OCI-LY7 (cell line): ENCODE measurements at regions not wholly inside any gene's neighbourhood (a gene's known extent, or its start where the extent isn't known, plus 50 kb on each side); places are given as distances from the start of the nearest gene placed in this dataset.
A peak's percentile ranks its signal among the peaks of the same experiment; 100 is the strongest.

Experiments
- BruUV-seq: library from RNA; stranded (reverse); fragments of 400-500 nt; replicated peaks from 2 replicates; lab custom pipeline; 2021; lab: Mats Ljungman, UMichigan
- CTCF ChIA-PET: fragments of 300-600 bp; sonication (Branson Sonifier 250); formaldehyde crosslinking; loops from one replicate; lab custom pipeline; 2022; ENCODE audit warnings: antibody characterized with exemption; ENCODE audit not compliant: unreplicated experiment; lab: Charles Lee
- POLR2A ChIA-PET: fragments of 300-600 bp; sonication (Branson Sonifier 250); formaldehyde crosslinking; loops from one replicate; lab custom pipeline; 2022; ENCODE audit warnings: antibody characterized with exemption; lab: Charles Lee
- DNase-seq: peaks from one replicate; pipeline ENCODE4 v3.0.0-alpha.2; 2015; ENCODE audit warnings: low spot score
- H2AFZ ChIP-seq: fragments of 200-600 bp; sonication (generic), shearing (Covaris generic); 2 replicates; pipeline ENCODE4 v1.6.1; 2014; ENCODE audit warnings: mild to moderate bottlenecking, antibody characterized with exemption, low read length, moderate library complexity
- H3K27ac ChIP-seq: fragments of 200-600 bp; sonication (generic); 2 replicates; pipeline ENCODE4 v1.5.1; 2014; ENCODE audit warnings: mixed run types, low read depth, mild to moderate bottlenecking, moderate library complexity, low read length, inconsistent platforms; ENCODE audit not compliant: poor library complexity, severe bottlenecking
- H3K36me3 ChIP-seq: fragments of 200-600 bp; sonication (generic); 2 replicates; pipeline ENCODE4 v1.6.1; 2014; ENCODE audit warnings: mild to moderate bottlenecking, antibody characterized with exemption, low read length, moderate library complexity, mixed read lengths; ENCODE audit not compliant: insufficient read depth
- H3K4me1 ChIP-seq: fragments of 200-600 bp; sonication (generic); 2 replicates; pipeline ENCODE4 v1.5.1; 2014; ENCODE audit warnings: mild to moderate bottlenecking, low read length; ENCODE audit not compliant: insufficient read depth, poor library complexity, severe bottlenecking
- H3K4me2 ChIP-seq: fragments of 200-600 bp; sonication (generic); 2 replicates; pipeline ENCODE4 v1.6.1; 2014; ENCODE audit warnings: mild to moderate bottlenecking, low read length
- H3K4me3 ChIP-seq: fragments of 200-600 bp; sonication (generic); 2 replicates; pipeline ENCODE4 v1.5.1; 2014; ENCODE audit warnings: mild to moderate bottlenecking, low read depth, low read length; ENCODE audit not compliant: poor library complexity, severe bottlenecking
- H3K79me2 ChIP-seq: fragments of 200-600 bp; sonication (generic); 2 replicates; pipeline ENCODE4 v1.6.1; 2016; ENCODE audit warnings: low read depth, mild to moderate bottlenecking, low read length, moderate library complexity, mixed read lengths; ENCODE audit not compliant: insufficient read depth
- H3K9me2 ChIP-seq: fragments of 200-600 bp; sonication (generic); 2 replicates; pipeline ENCODE4 v1.6.1; 2016; ENCODE audit warnings: mild to moderate bottlenecking, low read length, mixed read lengths; ENCODE audit not compliant: insufficient read depth
- H3K9me3 ChIP-seq: fragments of 200-600 bp; sonication (generic); 2 replicates; pipeline ENCODE4 v1.6.1; 2014; ENCODE audit warnings: mild to moderate bottlenecking, mixed run types, low read length, mixed read lengths
- H4K20me1 ChIP-seq: fragments of 200-600 bp; sonication (generic); 2 replicates; pipeline ENCODE4 v1.6.1; 2014; ENCODE audit warnings: mild to moderate bottlenecking, antibody characterized with exemption, low read length, moderate library complexity, mixed read lengths; ENCODE audit not compliant: insufficient read depth
- EZH2phosphoT487 ChIP-seq: fragments of 200-600 bp; sonication (generic); IDR thresholded peaks from 2 replicates; pipeline ENCODE4 v1.6.1; 2018; ENCODE audit warnings: low read depth, borderline replicate concordance, mild to moderate bottlenecking, mixed run types, antibody characterized with exemption, low read length, moderate library complexity, mixed read lengths
- intact Hi-C: fragments of 100-400 bp; cut with micrococcal nuclease; formaldehyde crosslinking; loops from one replicate; pipeline ENCODE4 v1.10.0; 2022; ENCODE audit not compliant: unreplicated experiment
- TF ChIP-seq, protein P1 (sequence below): fragments of 200-600 bp; sonication (generic); conservative IDR thresholded peaks from 2 replicates; pipeline ENCODE4 v1.5.1; 2014; ENCODE audit warnings: mild to moderate bottlenecking, antibody characterized with exemption, low read length, moderate library complexity, mixed read lengths

DNA sequence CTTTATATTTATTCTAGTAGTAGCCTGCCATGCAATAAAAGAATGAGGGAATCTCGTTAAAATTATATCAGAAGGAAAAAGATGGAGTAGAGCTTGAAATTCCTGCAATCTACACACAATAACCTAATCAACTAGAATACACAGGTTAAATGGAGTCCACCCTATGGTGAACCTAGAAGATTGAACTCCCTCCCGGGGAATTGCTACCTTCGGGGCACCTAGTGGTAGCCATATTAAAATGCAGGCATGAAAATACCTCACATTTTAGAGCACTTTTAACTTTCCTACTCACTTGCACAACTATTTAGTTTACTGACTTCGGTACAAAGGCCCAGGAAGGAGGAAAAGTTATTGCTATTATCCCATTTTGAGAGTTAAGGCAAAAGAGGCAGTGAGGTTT, 174.5 kb downstream of the SS18 start:
- intact Hi-C loops, result loop anchor here (10.0 kb wide), 1 partner anchor 729 kb away; no protein-coding TSS in a partner anchor
- H3K36me3 ChIP-seq, result no peaks in the 10 kb centered on the region
- no peaks in the 10 kb centered on the region for H3K79me2 ChIP-seq
- BruUV-seq, result no TSS peak
- H3K4me1 ChIP-seq, result no peaks in the 10 kb centered on the region
- no peaks in the 10 kb centered on the region for H3K9me2 ChIP-seq
- no peak overlapping the region for H3K27ac ChIP-seq
- no peak overlapping the region for H3K4me2 ChIP-seq
- H3K9me3 ChIP-seq, result no peaks in the 10 kb centered on the region
- H4K20me1 ChIP-seq, result no peaks in the 10 kb centered on the region
- POLR2A ChIA-PET, result no interaction called here
- peak; percentile 19 for DNase-seq
- CTCF ChIA-PET, result no interaction called here
- H3K4me3 ChIP-seq, result no peak overlapping the region
- no peak overlapping the region for H2AFZ ChIP-seq
- TF ChIP-seq, protein P1, sequence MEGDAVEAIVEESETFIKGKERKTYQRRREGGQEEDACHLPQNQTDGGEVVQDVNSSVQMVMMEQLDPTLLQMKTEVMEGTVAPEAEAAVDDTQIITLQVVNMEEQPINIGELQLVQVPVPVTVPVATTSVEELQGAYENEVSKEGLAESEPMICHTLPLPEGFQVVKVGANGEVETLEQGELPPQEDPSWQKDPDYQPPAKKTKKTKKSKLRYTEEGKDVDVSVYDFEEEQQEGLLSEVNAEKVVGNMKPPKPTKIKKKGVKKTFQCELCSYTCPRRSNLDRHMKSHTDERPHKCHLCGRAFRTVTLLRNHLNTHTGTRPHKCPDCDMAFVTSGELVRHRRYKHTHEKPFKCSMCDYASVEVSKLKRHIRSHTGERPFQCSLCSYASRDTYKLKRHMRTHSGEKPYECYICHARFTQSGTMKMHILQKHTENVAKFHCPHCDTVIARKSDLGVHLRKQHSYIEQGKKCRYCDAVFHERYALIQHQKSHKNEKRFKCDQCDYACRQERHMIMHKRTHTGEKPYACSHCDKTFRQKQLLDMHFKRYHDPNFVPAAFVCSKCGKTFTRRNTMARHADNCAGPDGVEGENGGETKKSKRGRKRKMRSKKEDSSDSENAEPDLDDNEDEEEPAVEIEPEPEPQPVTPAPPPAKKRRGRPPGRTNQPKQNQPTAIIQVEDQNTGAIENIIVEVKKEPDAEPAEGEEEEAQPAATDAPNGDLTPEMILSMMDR, result peak; percentile 71
- TF ChIP-seq EZH2phosphoT487, result no peak

DNA sequence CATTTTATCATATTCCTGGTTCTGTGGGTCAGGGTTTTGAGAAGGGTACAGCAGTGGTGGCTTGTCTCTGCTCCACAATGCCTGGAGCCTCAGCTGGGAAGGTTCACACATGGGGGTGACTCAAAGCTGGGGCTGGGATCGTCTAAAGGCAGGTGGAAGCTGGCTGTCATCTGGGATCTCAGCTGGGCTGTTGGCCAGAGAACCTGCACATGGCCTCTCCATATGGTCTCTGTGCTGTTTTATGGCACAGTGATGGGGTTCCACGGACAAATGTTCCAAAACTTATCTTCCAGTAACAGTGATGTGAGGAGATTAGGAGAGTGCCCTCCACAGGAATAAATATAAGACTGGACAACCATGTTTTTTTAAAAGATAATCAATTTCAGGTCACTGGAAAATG, 191.4 kb downstream of the SS18 start:
- no peak overlapping the region for H3K27ac ChIP-seq
- no peaks in the 10 kb centered on the region for H3K9me3 ChIP-seq
- no peak overlapping the region for H3K4me3 ChIP-seq
- H3K79me2 ChIP-seq, result no peaks in the 10 kb centered on the region
- ChIA-PET CTCF (no interaction called here), POLR2A (interaction anchor here (0.6 to 1.0 kb wide), 2 partner anchors 12 to 811 kb away, joined by 3 to 4 read pairs; no protein-coding TSS in a partner anchor)
- intact Hi-C loops, result loop anchor here (10.0 kb wide), 2 partner anchors 224 to 1024 kb away; no protein-coding TSS in a partner anchor
- no peaks in the 10 kb centered on the region for H3K9me2 ChIP-seq
- TF ChIP-seq EZH2phosphoT487, result no peak
- TF ChIP-seq, protein P1, result no peak
- H3K4me1 ChIP-seq, result no peaks in the 10 kb centered on the region
- DNase-seq, result no peak
- no peaks in the 10 kb centered on the region for H3K36me3 ChIP-seq
- no peak overlapping the region for H3K4me2 ChIP-seq
- no TSS peak for BruUV-seq
- H2AFZ ChIP-seq, result no peak overlapping the region
- no peaks in the 10 kb centered on the region for H4K20me1 ChIP-seq

DNA sequence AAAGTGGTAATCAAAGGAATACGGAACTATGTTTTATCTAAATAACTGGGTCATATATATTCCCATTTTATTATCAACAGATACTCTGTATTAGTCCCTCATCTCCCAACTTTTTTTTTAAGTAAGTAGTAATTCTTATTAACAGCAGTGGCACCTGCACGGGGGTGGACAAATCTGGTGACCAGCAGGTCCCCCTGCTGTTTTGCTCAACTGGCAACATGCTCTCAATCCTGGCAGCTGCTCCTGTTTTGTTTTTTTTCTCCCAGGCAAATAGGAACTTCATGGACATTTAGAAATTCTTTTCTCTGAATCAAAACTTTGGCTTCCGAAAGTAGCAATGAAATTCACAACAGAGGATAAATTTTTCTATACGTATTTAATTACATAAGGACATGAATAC, 193.5 kb downstream of the SS18 start:
- DNase-seq, result no peak
- no TSS peak for BruUV-seq
- Histone ChIP-seq H3K36me3 (no peaks in the 10 kb centered on the region), H3K9me3 (no peaks in the 10 kb centered on the region), H3K27ac (no peak overlapping the region), H3K4me2 (no peak overlapping the region), H4K20me1 (no peaks in the 10 kb centered on the region), H3K9me2 (no peaks in the 10 kb centered on the region), H3K79me2 (no peaks in the 10 kb centered on the region), H3K4me1 (no peaks in the 10 kb centered on the region), H3K4me3 (no peak overlapping the region), H2AFZ (no peak overlapping the region)
- intact Hi-C loops, result loop anchor here (10.0 kb wide), 2 partner anchors 222 to 1022 kb away; no protein-coding TSS in a partner anchor
- TF ChIP-seq, protein P1, result no peak
- TF ChIP-seq EZH2phosphoT487, result no peak
- POLR2A ChIA-PET, result no interaction called here
- CTCF ChIA-PET, result interaction anchor here (0.5 kb wide), 1 partner anchor 594 kb away, joined by 3 read pairs; no protein-coding TSS in a partner anchor
